Astrocyte (in vitro differentiated cells and primary cell): ENCODE measurements at regions not wholly inside any gene's neighbourhood (a gene's known extent, or its start where the extent isn't known, plus 50 kb on each side); places are given as distances from the start of the nearest gene placed in this dataset.

ENCODE experiments used
- EZH2 ChIP-seq: IDR thresholded peaks from 2 replicates; pipeline ENCODE4 v1.6.1; 2012; ENCODE audit warnings: mild to moderate bottlenecking, low read length, inconsistent platforms; ENCODE audit not compliant: insufficient read depth
- TF ChIP-seq, protein P1 (sequence below): IDR thresholded peaks from 2 replicates; pipeline ENCODE4 v1.5.1; 2011; ENCODE audit warnings: low read depth, mild to moderate bottlenecking, inconsistent platforms, low read length, moderate library complexity; ENCODE audit not compliant: insufficient read depth

DNA sequence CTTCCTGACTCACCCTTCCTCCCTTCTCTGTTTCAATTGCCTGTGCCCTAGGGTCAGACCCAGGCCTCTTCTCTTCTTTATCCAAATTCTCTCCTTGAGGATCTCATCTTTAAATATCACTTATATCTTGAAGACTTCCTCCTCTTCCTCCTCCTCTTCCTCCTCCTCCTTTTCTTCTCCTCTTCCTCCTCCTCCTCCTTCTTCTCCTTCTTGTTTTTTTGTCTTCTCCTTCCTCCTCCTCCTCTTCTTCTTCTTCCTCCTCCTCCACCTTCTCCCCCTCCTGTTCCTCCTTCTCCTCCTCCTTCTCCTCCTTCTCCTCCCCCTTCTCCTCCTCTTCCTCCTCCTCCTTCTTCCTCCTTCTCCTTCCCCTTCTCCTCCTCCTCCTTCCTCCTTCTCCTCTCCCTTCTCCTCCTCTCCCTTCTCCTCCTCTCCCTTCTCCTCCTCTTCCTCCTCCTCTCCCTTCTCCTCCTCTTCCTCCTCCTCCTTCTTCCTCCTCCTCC is 127.6 kb upstream of the AKIRIN2 start:
- TF ChIP-seq, protein P1, sequence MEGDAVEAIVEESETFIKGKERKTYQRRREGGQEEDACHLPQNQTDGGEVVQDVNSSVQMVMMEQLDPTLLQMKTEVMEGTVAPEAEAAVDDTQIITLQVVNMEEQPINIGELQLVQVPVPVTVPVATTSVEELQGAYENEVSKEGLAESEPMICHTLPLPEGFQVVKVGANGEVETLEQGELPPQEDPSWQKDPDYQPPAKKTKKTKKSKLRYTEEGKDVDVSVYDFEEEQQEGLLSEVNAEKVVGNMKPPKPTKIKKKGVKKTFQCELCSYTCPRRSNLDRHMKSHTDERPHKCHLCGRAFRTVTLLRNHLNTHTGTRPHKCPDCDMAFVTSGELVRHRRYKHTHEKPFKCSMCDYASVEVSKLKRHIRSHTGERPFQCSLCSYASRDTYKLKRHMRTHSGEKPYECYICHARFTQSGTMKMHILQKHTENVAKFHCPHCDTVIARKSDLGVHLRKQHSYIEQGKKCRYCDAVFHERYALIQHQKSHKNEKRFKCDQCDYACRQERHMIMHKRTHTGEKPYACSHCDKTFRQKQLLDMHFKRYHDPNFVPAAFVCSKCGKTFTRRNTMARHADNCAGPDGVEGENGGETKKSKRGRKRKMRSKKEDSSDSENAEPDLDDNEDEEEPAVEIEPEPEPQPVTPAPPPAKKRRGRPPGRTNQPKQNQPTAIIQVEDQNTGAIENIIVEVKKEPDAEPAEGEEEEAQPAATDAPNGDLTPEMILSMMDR: no peak
- no peak for TF ChIP-seq EZH2
